Mucosa of descending colon (tissue), 3 donors: ENCODE measurements at regions not wholly inside any gene's neighbourhood (a gene's known extent, or its start where the extent isn't known, plus 50 kb on each side); places are given as distances from the start of the nearest gene placed in this dataset.

Experiments
- ATAC-seq: fragments of 200-7000 bp; cut with Tn5 transposase; one replicate; pipeline ENCODE4 v1.9.1; 2020; ENCODE audit warnings: mild to moderate bottlenecking, moderate library complexity
- DNase-seq, 3 donors: peaks; one replicate each; pipeline ENCODE4 v3.0.0-alpha.2; 2020
- H3K36me3 ChIP-seq: fragments of 200-600 bp; one replicate; pipeline ENCODE4 v1.8.0; 2021; ENCODE audit warnings: low read depth, mild to moderate bottlenecking
- H3K4me1 ChIP-seq: fragments of 200-600 bp; one replicate; pipeline ENCODE4 v1.8.0; 2021; ENCODE audit warnings: low read depth, mild to moderate bottlenecking
- H3K4me3 ChIP-seq: fragments of 200-600 bp; one replicate; pipeline ENCODE4 v1.8.0; 2021; ENCODE audit warnings: mild to moderate bottlenecking
- H3K9me3 ChIP-seq: fragments of 200-600 bp; one replicate; pipeline ENCODE4 v1.8.0; 2021; ENCODE audit warnings: mild to moderate bottlenecking
- intact Hi-C, 2 donors: fragments of 100-400 bp; cut with DNase I in 1 of 2; cut with micrococcal nuclease in 1 of 2; formaldehyde crosslinking; loops; one replicate each; pipeline versions ENCODE4 v1.11.0 to v1.11.1; 2022; cut with DNase I, micrococcal nuclease
- TF ChIP-seq, protein P1 (sequence below): fragments of 200-600 bp; IDR thresholded peaks from one replicate; pipeline ENCODE4 v1.8.0; 2022; ENCODE audit warnings: antibody characterized with exemption, mild to moderate bottlenecking
- donor health status: DM: no; HTN: no; CAD: no; lungs with moderate emphysema.
- donor health status: DM: no; HTN: no; CAD: no.
- donor health status: DM: no; HTN: yes; CAD: no.

DNA sequence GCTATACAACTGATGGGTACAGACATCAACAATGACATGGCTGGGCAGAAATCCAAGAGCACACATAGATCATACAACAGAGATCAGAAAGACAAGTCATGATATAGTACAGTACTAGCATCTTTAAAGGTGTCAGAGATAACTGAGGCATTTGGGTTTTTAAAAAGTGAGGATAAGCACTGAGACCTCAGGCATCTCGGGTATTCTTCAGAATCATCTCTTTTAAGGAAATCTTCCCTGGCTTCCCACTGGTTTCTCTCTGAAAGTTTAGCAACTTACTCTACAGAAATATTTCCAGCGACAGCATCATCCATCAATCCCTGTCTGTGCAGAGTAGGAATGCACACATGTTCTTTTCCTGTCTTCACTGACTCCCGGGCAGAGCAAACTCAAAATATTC, 93.2 kb upstream of the PARP11 start:
- H3K36me3 ChIP-seq = no peaks in the 10 kb centered on the region
- DNase-seq (no peak), ATAC-seq (no peak)
- TF ChIP-seq, protein P1, sequence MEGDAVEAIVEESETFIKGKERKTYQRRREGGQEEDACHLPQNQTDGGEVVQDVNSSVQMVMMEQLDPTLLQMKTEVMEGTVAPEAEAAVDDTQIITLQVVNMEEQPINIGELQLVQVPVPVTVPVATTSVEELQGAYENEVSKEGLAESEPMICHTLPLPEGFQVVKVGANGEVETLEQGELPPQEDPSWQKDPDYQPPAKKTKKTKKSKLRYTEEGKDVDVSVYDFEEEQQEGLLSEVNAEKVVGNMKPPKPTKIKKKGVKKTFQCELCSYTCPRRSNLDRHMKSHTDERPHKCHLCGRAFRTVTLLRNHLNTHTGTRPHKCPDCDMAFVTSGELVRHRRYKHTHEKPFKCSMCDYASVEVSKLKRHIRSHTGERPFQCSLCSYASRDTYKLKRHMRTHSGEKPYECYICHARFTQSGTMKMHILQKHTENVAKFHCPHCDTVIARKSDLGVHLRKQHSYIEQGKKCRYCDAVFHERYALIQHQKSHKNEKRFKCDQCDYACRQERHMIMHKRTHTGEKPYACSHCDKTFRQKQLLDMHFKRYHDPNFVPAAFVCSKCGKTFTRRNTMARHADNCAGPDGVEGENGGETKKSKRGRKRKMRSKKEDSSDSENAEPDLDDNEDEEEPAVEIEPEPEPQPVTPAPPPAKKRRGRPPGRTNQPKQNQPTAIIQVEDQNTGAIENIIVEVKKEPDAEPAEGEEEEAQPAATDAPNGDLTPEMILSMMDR = no peak
- H3K4me3 ChIP-seq = no peak overlapping the region
- H3K4me1 ChIP-seq = no peaks in the 10 kb centered on the region
- intact Hi-C loops = no loop called here
- no peaks in the 10 kb centered on the region for H3K9me3 ChIP-seq

DNA sequence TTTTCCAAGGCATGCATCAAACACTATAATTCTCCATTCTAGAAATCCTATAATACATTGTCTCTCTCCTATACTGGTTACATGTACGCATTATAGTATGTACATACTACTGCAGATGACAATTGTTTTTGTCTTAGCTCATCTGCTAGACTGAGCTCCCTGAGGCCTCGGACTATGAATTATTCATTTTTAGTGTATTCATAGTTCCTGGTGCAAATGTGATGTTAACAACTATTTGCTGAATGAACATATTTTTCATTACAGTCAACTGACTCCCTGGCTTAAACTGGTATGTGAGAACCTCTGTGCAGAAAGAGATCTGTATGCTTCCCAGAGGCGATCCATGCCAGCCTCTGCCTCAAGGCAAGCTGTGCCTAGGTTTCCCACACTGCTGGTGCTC, 91.8 kb upstream of the PARP11 start:
- no peaks in the 10 kb centered on the region for H3K36me3 ChIP-seq
- ATAC-seq = no peak
- intact Hi-C loops = no loop called here
- no peak for DNase-seq
- TF ChIP-seq, protein P1 = no peak
- H3K4me1 ChIP-seq = no peaks in the 10 kb centered on the region
- H3K4me3 ChIP-seq = no peak overlapping the region
- no peaks in the 10 kb centered on the region for H3K9me3 ChIP-seq

DNA sequence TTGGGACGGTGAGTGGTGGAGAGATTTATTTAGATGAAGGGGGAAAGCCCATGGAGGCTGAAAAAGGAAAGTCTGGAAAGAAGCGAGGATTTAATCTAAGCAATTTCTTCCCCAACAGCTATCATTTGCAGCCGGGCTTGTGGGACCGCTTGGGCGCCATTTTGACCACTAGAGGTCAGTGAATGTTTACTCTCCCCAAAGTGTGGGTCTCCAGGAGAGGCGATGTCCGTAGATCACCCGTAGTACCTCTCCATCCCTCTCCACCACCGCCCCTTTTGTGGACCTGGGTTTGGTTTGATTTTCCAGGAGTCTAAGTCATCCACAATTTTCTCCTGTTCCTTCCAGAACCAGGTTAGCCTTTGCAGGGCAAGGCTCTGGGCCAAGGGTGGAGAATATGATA, 91.2 kb upstream of the PARP11 start:
- Histone ChIP-seq H3K4me1 (no peaks in the 10 kb centered on the region), H3K9me3 (no peaks in the 10 kb centered on the region), H3K4me3 (no peak overlapping the region), H3K36me3 (no peaks in the 10 kb centered on the region)
- TF ChIP-seq, protein P1 = no peak
- intact Hi-C loops = no loop called here
- DNase-seq = no peak
- no peak for ATAC-seq

DNA sequence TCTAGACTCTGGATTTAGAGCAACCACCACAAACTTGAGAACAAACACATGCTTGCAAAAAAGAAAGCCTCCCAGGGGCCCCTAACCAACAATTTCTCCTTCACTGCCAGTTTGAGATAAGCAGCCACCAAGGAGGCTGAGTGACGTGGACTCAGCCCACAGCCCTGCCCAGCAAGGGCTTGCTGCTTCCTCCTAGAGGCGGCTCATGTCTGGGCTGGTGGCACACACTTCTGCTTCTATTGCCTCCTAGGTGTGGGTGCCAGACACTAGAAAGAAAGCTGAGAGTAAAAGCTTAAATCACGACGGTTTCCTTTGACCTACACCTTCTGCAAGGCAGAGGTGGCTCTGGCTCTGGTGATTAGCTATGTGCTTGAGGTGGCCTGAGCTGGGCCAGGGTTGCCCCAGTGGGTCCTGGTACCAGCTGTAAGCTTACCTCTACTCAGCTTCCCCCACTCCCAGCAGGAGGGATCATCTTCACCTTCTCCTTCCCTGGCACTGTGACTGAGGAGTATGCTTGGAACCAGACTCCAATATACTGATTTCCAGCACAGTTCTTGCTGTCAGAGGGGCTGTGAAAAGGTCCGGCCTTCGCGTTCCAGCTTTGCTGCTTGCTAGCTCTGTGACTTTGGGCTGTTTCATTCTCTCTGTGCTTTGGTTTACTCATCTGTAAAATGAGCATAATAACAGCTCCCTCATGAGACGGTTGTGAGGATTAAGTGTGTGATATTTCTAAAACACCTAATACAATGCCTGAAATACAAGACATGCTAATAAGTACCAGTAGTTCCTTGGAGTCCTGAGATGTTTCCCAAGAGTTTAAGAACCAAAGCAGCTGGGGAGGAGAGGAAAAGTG, 89.7 kb upstream of the PARP11 start:
- Histone ChIP-seq H3K36me3 (no peaks in the 10 kb centered on the region), H3K4me3 (no peak overlapping the region), H3K9me3 (no peaks in the 10 kb centered on the region), H3K4me1 (no peaks in the 10 kb centered on the region)
- DNase-seq (peak in 2 of 3 donors; percentile 7 to 61), ATAC-seq (peak; percentile 79)
- intact Hi-C loops = no loop called here
- TF ChIP-seq, protein P1 = no peak

DNA sequence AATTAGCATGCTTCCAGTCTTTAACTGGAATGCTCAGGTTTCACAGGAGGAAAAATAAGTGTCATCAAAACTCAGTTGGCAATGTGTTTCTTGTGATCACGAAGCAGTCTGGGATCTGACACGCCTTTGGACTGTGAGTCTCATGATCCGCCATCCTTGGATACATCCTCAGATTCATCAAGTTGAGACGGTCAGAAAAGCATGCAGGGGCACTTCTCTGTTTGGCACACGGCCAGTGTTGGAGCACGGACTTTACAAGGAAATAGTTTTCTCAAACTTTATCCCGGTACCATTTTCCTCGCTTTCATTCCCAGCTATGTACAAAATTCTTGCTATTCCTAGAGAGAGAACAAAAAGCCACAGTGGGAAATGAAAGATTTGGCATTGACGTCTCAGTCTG, 88.4 kb upstream of the PARP11 start:
- no peaks in the 10 kb centered on the region for H3K36me3 ChIP-seq
- no peaks in the 10 kb centered on the region for H3K4me1 ChIP-seq
- intact Hi-C loops = no loop called here
- no peaks in the 10 kb centered on the region for H3K9me3 ChIP-seq
- no peak overlapping the region for H3K4me3 ChIP-seq
- ATAC-seq (no peak), DNase-seq (no peak)
- TF ChIP-seq, protein P1 = no peak
